Liver (tissue), 8 donors: ENCODE measurements at regions not wholly inside any gene's neighbourhood (a gene's known extent, or its start where the extent isn't known, plus 50 kb on each side); places are given as distances from the start of the nearest gene placed in this dataset.
"Not testable (repeated sequence)": the region's sequence is repeated elsewhere in the genome, so short reads cannot be mapped to it uniquely, and the experiment has no call there.

ENCODE experiments used
- DNase-seq: peaks from one replicate; pipeline ENCODE4 v3.0.0-alpha.2; 2017; ENCODE audit warnings: low spot score
- H3K27ac ChIP-seq, 2 donors: one replicate each; pipeline ENCODE4 v1.7.0; 2013; ENCODE audit warnings: inconsistent platforms in 2 of 2, low read length in 2 of 2, control low read depth in 1 of 2, low read depth in 1 of 2, mild to moderate bottlenecking in 1 of 2
- H3K27me3 ChIP-seq, 4 donors: one replicate each; pipeline versions ENCODE4 v1.6.1 to v1.7.0; 2013; ENCODE audit warnings: low read length in 3 of 4, inconsistent platforms in 1 of 4, mild to moderate bottlenecking in 1 of 4, moderate library complexity in 1 of 4; ENCODE audit not compliant: control insufficient read depth in 4 of 4, insufficient read depth in 4 of 4
- H3K36me3 ChIP-seq, 4 donors: one replicate each; pipeline versions ENCODE4 v1.6.1 to v1.7.0; 2013; ENCODE audit warnings: low read length in 3 of 4, mild to moderate bottlenecking in 3 of 4, low read depth in 1 of 4, moderate library complexity in 1 of 4; ENCODE audit not compliant: control insufficient read depth in 4 of 4, insufficient read depth in 3 of 4
- H3K4me1 ChIP-seq, 4 donors: one replicate each; pipeline versions ENCODE4 v1.6.1 to v1.7.0; 2013; ENCODE audit warnings: low read length in 3 of 4, mild to moderate bottlenecking in 3 of 4, moderate library complexity in 1 of 4; ENCODE audit not compliant: control insufficient read depth in 4 of 4, insufficient read depth in 4 of 4
- H3K4me3 ChIP-seq, 3 donors: one replicate each; pipeline versions ENCODE4 v1.6.1 to v1.7.0; 2013; ENCODE audit warnings: low read length in 3 of 3, control low read depth in 1 of 3, low read depth in 1 of 3, mild to moderate bottlenecking in 1 of 3
- H3K9ac ChIP-seq, 2 donors: one replicate each; pipeline ENCODE4 v1.7.0; 2013; ENCODE audit warnings: low read length in 2 of 2, mild to moderate bottlenecking in 2 of 2, moderate library complexity in 2 of 2, control low read depth in 1 of 2, low read depth in 1 of 2
- H3K9me3 ChIP-seq, 4 donors: one replicate each; pipeline versions ENCODE4 v1.6.1 to v1.7.0; 2013; ENCODE audit warnings: low read length in 3 of 4; ENCODE audit not compliant: control insufficient read depth in 4 of 4
- ATF3 ChIP-seq: IDR thresholded peaks from 2 replicates; pipeline ENCODE4 v1.6.1; 2016; ENCODE audit warnings: antibody characterized with exemption
- EGR1 ChIP-seq, 2 donors: IDR thresholded peaks; 2 replicates each; pipeline ENCODE4 v1.6.1; 2016 to 2018; ENCODE audit warnings: antibody characterized with exemption in 2 of 2, low read depth in 2 of 2
- FOXA1 ChIP-seq: IDR thresholded peaks from 2 replicates; pipeline ENCODE4 v1.6.1; 2016; ENCODE audit warnings: antibody characterized with exemption
- GABPA ChIP-seq, 2 donors: IDR thresholded peaks in 1 of 2; conservative IDR thresholded peaks in 1 of 2; 2 replicates each; pipeline ENCODE4 v1.6.1; 2016; ENCODE audit warnings: antibody characterized with exemption in 2 of 2, mild to moderate bottlenecking in 1 of 2, moderate library complexity in 1 of 2
- HNF4A ChIP-seq, 2 donors: conservative IDR thresholded peaks; 2 replicates each; pipeline ENCODE4 v1.6.1; 2016; ENCODE audit warnings: antibody characterized with exemption in 2 of 2, mild to moderate bottlenecking in 2 of 2
- HNF4G ChIP-seq: IDR thresholded peaks from 2 replicates; pipeline ENCODE4 v1.6.1; 2016; ENCODE audit warnings: antibody characterized with exemption
- JUND ChIP-seq, 2 donors: IDR thresholded peaks; 2 replicates each; pipeline ENCODE4 v1.6.1; 2016; ENCODE audit warnings: antibody characterized with exemption in 2 of 2
- RAD21 ChIP-seq, 2 donors: IDR thresholded peaks; 2 replicates each; pipeline ENCODE4 v1.6.1; 2016; ENCODE audit warnings: antibody characterized with exemption in 2 of 2, mild to moderate bottlenecking in 2 of 2
- REST ChIP-seq: IDR thresholded peaks from 2 replicates; pipeline ENCODE4 v1.6.1; 2016; ENCODE audit warnings: antibody characterized with exemption, mild to moderate bottlenecking
- SP1 ChIP-seq: IDR thresholded peaks from 2 replicates; pipeline ENCODE4 v1.6.1; 2018; ENCODE audit warnings: antibody characterized with exemption, mild to moderate bottlenecking
- TAF1 ChIP-seq: conservative IDR thresholded peaks from 2 replicates; pipeline ENCODE4 v1.6.1; 2016; ENCODE audit warnings: antibody characterized with exemption, mild to moderate bottlenecking
- YY1 ChIP-seq: IDR thresholded peaks from 2 replicates; pipeline ENCODE4 v1.6.1; 2016; ENCODE audit warnings: antibody characterized with exemption, mild to moderate bottlenecking
- ZBTB33 ChIP-seq: IDR thresholded peaks from 2 replicates; pipeline ENCODE4 v1.6.1; 2016; ENCODE audit warnings: antibody characterized with exemption
- WGBS: extraction: QIAGEN DNeasy Blood & Tissue Kit; methylation state at CpG from one replicate; pipeline ENCODE4 v1.1.7; 2013; 5-methylcytosine and 5-hydroxymethylcytosine counted together
- TF ChIP-seq, protein P1 (sequence below): fragments of 150-350 bp; IDR thresholded peaks from 2 replicates; pipeline ENCODE4 v1.5.1; 2017; ENCODE audit warnings: improper control_type of control experiment, low read depth, low read length; ENCODE audit not compliant: missing input control
- TF ChIP-seq, protein P2 (sequence below): IDR thresholded peaks from 2 replicates; pipeline ENCODE4 v1.6.1; 2016; ENCODE audit warnings: antibody characterized with exemption
- donor health status: healthy.
- donor health status: healthy.
- donor health status: healthy.
- donor health status: healthy.
- donor health status: healthy.

- H3K9me3 ChIP-seq, result no peaks in the 10 kb centered on the region
- no peaks in the 10 kb centered on the region for H3K36me3 ChIP-seq
- no peak for DNase-seq
- H3K27me3 ChIP-seq, result no peaks in the 10 kb centered on the region
- no peaks in the 10 kb centered on the region for H3K4me1 ChIP-seq
- 5% methylated on average over 3 of the region's 3 CpGs for WGBS
- no peak overlapping the region for H3K27ac ChIP-seq
- TF ChIP-seq HNF4A (conservative IDR thresholded peaks at IDR 0.05) (no peak), FOXA1 (no peak), RAD21 (IDR thresholded peaks at IDR 0.05) (peak; percentile 73 to 79), JUND (IDR thresholded peaks at IDR 0.05) (no peak), SP1 (no peak), YY1 (no peak), EGR1 (IDR thresholded peaks at IDR 0.05; ENCODE audit: low read depth in 2 of 2) (no peak), REST (no peak), HNF4G (no peak), ZBTB33 (no peak)
- TF ChIP-seq, protein P1, sequence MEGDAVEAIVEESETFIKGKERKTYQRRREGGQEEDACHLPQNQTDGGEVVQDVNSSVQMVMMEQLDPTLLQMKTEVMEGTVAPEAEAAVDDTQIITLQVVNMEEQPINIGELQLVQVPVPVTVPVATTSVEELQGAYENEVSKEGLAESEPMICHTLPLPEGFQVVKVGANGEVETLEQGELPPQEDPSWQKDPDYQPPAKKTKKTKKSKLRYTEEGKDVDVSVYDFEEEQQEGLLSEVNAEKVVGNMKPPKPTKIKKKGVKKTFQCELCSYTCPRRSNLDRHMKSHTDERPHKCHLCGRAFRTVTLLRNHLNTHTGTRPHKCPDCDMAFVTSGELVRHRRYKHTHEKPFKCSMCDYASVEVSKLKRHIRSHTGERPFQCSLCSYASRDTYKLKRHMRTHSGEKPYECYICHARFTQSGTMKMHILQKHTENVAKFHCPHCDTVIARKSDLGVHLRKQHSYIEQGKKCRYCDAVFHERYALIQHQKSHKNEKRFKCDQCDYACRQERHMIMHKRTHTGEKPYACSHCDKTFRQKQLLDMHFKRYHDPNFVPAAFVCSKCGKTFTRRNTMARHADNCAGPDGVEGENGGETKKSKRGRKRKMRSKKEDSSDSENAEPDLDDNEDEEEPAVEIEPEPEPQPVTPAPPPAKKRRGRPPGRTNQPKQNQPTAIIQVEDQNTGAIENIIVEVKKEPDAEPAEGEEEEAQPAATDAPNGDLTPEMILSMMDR, result peak; percentile 39
- no peak overlapping the region for H3K9ac ChIP-seq
- H3K4me3 ChIP-seq, result no peak overlapping the region
Observed at GRCh38 chr2:163132850-163133249, 294.3 kb upstream of the KCNH7 start.

DNA sequence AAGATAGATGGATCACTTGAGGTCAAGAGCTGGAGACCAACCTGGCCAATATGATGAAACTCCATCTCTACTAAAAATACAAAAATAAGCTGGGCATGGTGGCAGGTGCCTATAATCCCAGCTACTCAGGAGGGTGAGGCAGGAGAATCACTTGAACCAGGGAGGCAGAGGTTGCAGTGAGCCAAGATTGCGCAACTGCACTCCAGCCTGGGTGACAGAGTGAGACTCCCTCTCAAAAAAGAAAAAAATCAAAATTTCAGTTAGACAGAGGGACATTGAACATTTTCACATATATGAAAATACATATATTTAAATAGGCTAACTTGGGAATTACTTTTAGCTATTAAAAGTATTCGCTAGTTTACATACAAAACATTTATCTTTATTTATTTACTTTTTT is 293.6 kb upstream of the KCNH7 start:
- DNase-seq, H3K4me1 ChIP-seq, H3K4me3 ChIP-seq, H3K9ac ChIP-seq, H3K36me3 ChIP-seq, H3K27ac ChIP-seq, H3K9me3 ChIP-seq, H3K27me3 ChIP-seq: not testable (repeated sequence)
- WGBS, result 90% methylated on average over 2 of the region's 2 CpGs

GRCh38 chr2:163123526-163123925 is 285.0 kb upstream of the KCNH7 start:
- Histone ChIP-seq H3K27me3 (peaks cover 0 to 9% (median 0%) of the 10 kb centered on the region in 4 donors), H3K4me3 (no peak overlapping the region), H3K4me1 (no peaks in the 10 kb centered on the region), H3K27ac (no peak overlapping the region), H3K9ac (no peak overlapping the region), H3K9me3 (no peaks in the 10 kb centered on the region), H3K36me3 (no peaks in the 10 kb centered on the region)
- DNase-seq, result no peak
- 89% methylated on average over 1 of the region's 1 CpG for WGBS
- TF ChIP-seq ZBTB33, result no peak
- no peak for TF ChIP-seq TAF1
- TF ChIP-seq EGR1 (IDR thresholded peaks at IDR 0.05; ENCODE audit: low read depth in 2 of 2), result no peak
- TF ChIP-seq JUND (IDR thresholded peaks at IDR 0.05), result no peak
- no peak for TF ChIP-seq RAD21 (IDR thresholded peaks at IDR 0.05)
- no peak for TF ChIP-seq YY1
- no peak for TF ChIP-seq SP1
- TF ChIP-seq, protein P1, result no peak
- no peak for TF ChIP-seq ATF3
- TF ChIP-seq, protein P2, sequence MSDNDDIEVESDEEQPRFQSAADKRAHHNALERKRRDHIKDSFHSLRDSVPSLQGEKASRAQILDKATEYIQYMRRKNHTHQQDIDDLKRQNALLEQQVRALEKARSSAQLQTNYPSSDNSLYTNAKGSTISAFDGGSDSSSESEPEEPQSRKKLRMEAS, result no peak
- TF ChIP-seq HNF4G, result no peak
- TF ChIP-seq GABPA (IDR thresholded peaks at IDR 0.05 in 1 of 2, conservative IDR thresholded peaks at IDR 0.05 in 1 of 2), result no peak
- no peak for TF ChIP-seq FOXA1
